ENCODE measurements at regions not wholly inside any gene's neighbourhood (a gene's known extent, or its start where the extent isn't known, plus 50 kb on each side); places are given as distances from the start of the nearest gene placed in this dataset.

DNA sequence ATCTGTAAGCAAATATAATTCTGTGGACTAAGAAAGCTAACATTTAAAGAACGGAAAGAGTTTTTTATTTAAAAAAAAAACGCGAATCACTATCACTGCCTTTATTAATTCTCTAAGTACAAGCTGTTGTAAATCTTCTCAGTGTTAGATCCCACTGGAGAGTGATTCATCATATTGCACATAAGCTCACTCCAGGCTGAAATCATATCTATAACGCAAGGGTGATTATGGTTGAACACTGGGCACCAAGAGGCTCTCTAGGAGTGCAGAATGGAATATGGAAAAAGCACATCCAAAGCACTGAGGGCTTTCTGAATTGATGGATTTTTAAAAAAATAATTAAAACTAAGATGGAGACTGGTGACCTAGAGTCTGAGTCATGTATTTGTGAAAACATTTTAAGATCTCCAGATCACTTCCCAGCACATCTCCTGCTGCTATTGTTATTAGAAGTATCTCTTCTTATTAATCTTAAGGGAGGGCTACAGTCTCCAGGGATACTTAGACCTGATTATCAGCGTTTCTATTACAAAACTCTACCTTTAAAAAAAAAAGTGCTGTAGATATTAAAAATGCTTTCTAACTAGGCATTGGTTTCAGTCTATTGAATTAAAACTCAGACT is 1106.8 kb downstream of the AACS start:
- no peak overlapping the region for H3K4me3 ChIP-seq (ENCODE audit: low read length in 3 of 3)
- H3K27ac ChIP-seq (ENCODE audit: low read depth in 2 of 2, low read length in 2 of 2), result no peak overlapping the region
- DNase-seq (no peak), FAIRE-seq (no peak)
- H3K27me3 ChIP-seq (ENCODE audit: control insufficient read depth, insufficient read depth, low read length), result no peaks in the 10 kb centered on the region
- intact Hi-C loops (cut with DNase I), result no loop called here
- no peak overlapping the region for H3K9ac ChIP-seq (ENCODE audit: low read length in 3 of 3)
- H3K36me3 ChIP-seq (ENCODE audit: control insufficient read depth in 2 of 3, insufficient read depth in 3 of 3, low read length in 3 of 3), result no peaks in the 10 kb centered on the region
- H3K4me1 ChIP-seq (ENCODE audit: control insufficient read depth in 2 of 3, insufficient read depth in 2 of 3, low read depth in 1 of 3, low read length in 3 of 3), result no peaks in the 10 kb centered on the region
- no peaks in the 10 kb centered on the region for H3K9me3 ChIP-seq (ENCODE audit: control insufficient read depth in 2 of 3, insufficient read depth in 1 of 3, low read length in 3 of 3)
- TF ChIP-seq, protein P1, sequence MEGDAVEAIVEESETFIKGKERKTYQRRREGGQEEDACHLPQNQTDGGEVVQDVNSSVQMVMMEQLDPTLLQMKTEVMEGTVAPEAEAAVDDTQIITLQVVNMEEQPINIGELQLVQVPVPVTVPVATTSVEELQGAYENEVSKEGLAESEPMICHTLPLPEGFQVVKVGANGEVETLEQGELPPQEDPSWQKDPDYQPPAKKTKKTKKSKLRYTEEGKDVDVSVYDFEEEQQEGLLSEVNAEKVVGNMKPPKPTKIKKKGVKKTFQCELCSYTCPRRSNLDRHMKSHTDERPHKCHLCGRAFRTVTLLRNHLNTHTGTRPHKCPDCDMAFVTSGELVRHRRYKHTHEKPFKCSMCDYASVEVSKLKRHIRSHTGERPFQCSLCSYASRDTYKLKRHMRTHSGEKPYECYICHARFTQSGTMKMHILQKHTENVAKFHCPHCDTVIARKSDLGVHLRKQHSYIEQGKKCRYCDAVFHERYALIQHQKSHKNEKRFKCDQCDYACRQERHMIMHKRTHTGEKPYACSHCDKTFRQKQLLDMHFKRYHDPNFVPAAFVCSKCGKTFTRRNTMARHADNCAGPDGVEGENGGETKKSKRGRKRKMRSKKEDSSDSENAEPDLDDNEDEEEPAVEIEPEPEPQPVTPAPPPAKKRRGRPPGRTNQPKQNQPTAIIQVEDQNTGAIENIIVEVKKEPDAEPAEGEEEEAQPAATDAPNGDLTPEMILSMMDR (IDR thresholded peaks at IDR 0.05; ENCODE audit: borderline replicate concordance, extremely low read depth, insufficient read depth), result no peak

DNA sequence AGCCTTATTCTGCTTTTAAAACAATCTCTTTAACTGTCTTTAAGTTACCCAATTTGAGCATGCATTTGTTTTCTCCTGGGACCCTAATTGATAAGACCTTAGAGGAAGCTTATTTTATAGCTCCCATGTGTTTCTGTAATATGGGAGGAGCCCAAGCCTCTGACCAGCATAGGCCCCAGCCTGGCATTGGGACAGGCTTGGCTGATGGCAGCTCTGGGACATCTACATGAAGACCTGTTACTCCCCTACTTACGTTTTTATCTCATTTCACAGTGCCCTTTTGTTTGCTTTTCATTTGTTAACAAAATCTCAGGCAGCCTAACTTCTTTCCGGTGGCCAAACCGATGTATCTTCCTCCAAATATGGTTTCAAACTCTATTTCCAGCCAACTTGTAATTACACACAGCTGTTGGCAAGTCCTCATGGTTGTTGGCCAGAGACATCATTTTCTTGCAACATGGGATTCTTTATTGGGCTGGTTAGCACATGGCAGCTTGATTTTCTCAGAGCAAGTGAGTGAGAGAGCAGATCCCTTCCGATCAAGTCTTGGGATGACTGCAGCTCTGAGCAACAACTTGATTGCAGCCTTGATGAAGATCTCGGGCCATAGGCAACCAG is 1117.5 kb downstream of the AACS start:
- intact Hi-C loops (cut with DNase I), result no loop called here
- Histone ChIP-seq H3K36me3 (ENCODE audit: control insufficient read depth in 2 of 3, insufficient read depth in 3 of 3, low read length in 3 of 3) (no peaks in the 10 kb centered on the region), H3K4me1 (ENCODE audit: control insufficient read depth in 2 of 3, insufficient read depth in 2 of 3, low read depth in 1 of 3, low read length in 3 of 3) (no peaks in the 10 kb centered on the region), H3K27ac (ENCODE audit: low read depth in 2 of 2, low read length in 2 of 2) (no peak overlapping the region), H3K4me3 (ENCODE audit: low read length in 3 of 3) (no peak overlapping the region), H3K27me3 (ENCODE audit: control insufficient read depth, insufficient read depth, low read length) (no peaks in the 10 kb centered on the region), H3K9me3 (ENCODE audit: control insufficient read depth in 2 of 3, insufficient read depth in 1 of 3, low read length in 3 of 3) (no peaks in the 10 kb centered on the region), H3K9ac (ENCODE audit: low read length in 3 of 3) (no peak overlapping the region)
- TF ChIP-seq, protein P1 (IDR thresholded peaks at IDR 0.05; ENCODE audit: borderline replicate concordance, extremely low read depth, insufficient read depth), result no peak
- no peak for FAIRE-seq
- no peak for DNase-seq

DNA sequence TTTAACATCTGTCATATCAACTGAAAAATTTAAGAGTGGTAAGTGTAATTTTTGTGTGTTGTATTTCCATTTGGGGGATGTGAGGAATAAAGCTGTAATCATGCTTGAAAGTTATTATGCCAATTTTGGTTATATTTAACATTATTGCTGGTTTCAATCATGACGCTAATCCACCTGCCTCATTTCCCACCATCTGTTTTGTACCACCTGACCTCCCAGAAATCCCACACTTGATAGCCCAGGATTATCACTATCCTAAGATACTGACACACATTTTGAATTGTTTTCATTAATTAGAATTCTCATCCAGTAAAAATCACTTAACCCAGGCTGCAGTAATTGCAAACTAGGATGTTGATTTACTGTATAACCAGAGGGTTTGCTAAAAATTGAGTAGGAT is 1119.8 kb downstream of the AACS start:
- TF ChIP-seq, protein P1 (IDR thresholded peaks at IDR 0.05; ENCODE audit: borderline replicate concordance, extremely low read depth, insufficient read depth), result no peak
- Histone ChIP-seq H3K27ac (ENCODE audit: low read depth in 2 of 2, low read length in 2 of 2) (no peak overlapping the region), H3K36me3 (ENCODE audit: control insufficient read depth in 2 of 3, insufficient read depth in 3 of 3, low read length in 3 of 3) (no peaks in the 10 kb centered on the region), H3K9ac (ENCODE audit: low read length in 3 of 3) (no peak overlapping the region), H3K4me1 (ENCODE audit: control insufficient read depth in 2 of 3, insufficient read depth in 2 of 3, low read depth in 1 of 3, low read length in 3 of 3) (no peaks in the 10 kb centered on the region), H3K27me3 (ENCODE audit: control insufficient read depth, insufficient read depth, low read length) (peaks cover 3% of the 10 kb centered on the region), H3K9me3 (ENCODE audit: control insufficient read depth in 2 of 3, insufficient read depth in 1 of 3, low read length in 3 of 3) (no peaks in the 10 kb centered on the region), H3K4me3 (ENCODE audit: low read length in 3 of 3) (no peak overlapping the region)
- DNase-seq (no peak), FAIRE-seq (no peak)
- intact Hi-C loops (cut with DNase I), result no loop called here
